ENCODE measurements at regions not wholly inside any gene's neighbourhood (a gene's known extent, or its start where the extent isn't known, plus 50 kb on each side); places are given as distances from the start of the nearest gene placed in this dataset.
A peak's percentile ranks its signal among the peaks of the same experiment; 100 is the strongest.

DNA sequence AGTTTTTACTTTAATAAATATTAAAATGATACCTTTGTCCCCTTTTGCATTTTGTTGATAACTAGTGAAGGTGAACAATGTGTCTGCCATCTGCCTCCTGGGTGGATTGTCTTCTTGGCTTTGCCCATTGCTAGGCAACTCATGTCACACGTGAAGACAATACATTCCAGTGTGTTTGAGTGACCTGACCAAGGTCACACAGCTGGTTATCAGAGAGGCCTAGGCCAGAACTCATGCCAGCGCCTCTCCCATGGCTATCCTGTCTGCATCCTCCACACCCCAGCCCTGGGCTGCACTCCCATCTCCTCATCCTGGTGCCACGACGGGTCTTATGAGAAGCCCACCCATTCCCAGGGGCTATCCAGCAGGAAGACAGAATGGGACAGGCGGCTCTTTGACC is 108.7 kb downstream of the PLCE1 start:
- H3K9me3 Mint-ChIP-seq (ENCODE audit: unreplicated experiment) = no peaks in the 10 kb centered on the region

DNA sequence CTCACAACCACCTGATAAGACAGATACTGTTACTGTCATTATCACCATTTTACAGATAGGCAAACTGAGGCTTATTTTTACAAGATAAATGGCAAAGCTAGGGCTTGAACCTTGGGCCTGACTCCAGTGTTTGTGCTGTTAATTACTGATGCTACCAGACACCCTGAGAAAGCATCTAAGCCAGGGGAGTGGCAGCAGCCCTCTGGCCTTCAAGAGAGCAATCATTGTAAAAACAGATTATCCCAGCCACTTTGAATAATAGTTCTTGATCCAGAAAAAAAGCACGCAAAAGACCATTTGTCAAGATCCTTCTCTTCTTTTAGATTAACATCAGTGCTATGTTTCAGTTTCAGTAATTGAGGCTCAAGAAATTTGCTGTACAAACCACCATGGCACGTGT is 109.5 kb downstream of the PLCE1 start:
- H3K4me1 Mint-ChIP-seq (ENCODE audit: unreplicated experiment) = peaks cover 42% of the 10 kb centered on the region
- H3K4me3 Mint-ChIP-seq (ENCODE audit: unreplicated experiment) = no peak overlapping the region
- H3K27ac Mint-ChIP-seq (ENCODE audit: unreplicated experiment) = no peak overlapping the region
- H3K9me3 Mint-ChIP-seq (ENCODE audit: unreplicated experiment) = no peaks in the 10 kb centered on the region
- H3K27me3 Mint-ChIP-seq (ENCODE audit: unreplicated experiment) = no peaks in the 10 kb centered on the region
- no peaks in the 10 kb centered on the region for H3K36me3 Mint-ChIP-seq (ENCODE audit: unreplicated experiment)
- TF ChIP-seq, protein P1, sequence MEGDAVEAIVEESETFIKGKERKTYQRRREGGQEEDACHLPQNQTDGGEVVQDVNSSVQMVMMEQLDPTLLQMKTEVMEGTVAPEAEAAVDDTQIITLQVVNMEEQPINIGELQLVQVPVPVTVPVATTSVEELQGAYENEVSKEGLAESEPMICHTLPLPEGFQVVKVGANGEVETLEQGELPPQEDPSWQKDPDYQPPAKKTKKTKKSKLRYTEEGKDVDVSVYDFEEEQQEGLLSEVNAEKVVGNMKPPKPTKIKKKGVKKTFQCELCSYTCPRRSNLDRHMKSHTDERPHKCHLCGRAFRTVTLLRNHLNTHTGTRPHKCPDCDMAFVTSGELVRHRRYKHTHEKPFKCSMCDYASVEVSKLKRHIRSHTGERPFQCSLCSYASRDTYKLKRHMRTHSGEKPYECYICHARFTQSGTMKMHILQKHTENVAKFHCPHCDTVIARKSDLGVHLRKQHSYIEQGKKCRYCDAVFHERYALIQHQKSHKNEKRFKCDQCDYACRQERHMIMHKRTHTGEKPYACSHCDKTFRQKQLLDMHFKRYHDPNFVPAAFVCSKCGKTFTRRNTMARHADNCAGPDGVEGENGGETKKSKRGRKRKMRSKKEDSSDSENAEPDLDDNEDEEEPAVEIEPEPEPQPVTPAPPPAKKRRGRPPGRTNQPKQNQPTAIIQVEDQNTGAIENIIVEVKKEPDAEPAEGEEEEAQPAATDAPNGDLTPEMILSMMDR (IDR thresholded peaks at IDR 0.05) = no peak
- no peak for DNase-seq (ENCODE audit: extremely low spot score, unreplicated experiment)

More for the DNA sequence above, 108.7 kb downstream of the PLCE1 start:
- H3K4me3 Mint-ChIP-seq (ENCODE audit: unreplicated experiment) = no peak overlapping the region
- no peaks in the 10 kb centered on the region for H3K27me3 Mint-ChIP-seq (ENCODE audit: unreplicated experiment)
- no peak overlapping the region for H3K27ac Mint-ChIP-seq (ENCODE audit: unreplicated experiment)
- no peaks in the 10 kb centered on the region for H3K36me3 Mint-ChIP-seq (ENCODE audit: unreplicated experiment)
- TF ChIP-seq, protein P1 (IDR thresholded peaks at IDR 0.05) = no peak
- H3K4me1 Mint-ChIP-seq (ENCODE audit: unreplicated experiment) = peaks cover 46% of the 10 kb centered on the region
- no peak for DNase-seq (ENCODE audit: extremely low spot score, unreplicated experiment)

DNA sequence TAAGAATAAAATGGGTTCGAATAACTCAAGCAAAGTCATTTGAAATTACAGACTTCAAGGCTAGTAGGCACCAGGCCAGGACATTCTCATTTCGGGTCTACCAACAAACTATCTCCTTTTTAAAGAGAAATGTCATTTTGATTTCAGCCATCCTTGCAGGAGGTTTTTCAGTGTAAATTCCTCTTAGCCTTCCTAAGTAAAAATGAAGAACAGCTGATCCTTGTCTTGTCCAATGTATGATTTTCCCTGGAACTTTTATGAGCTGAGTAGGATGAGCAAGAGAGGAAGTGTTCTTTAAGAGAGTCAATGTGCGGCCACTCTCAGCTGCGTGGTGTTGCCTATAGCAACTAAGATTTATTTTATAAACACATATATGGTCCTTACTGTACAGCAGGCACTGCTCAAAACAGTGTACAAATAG is 110.1 kb downstream of the PLCE1 start:
- H3K27me3 Mint-ChIP-seq (ENCODE audit: unreplicated experiment) = no peaks in the 10 kb centered on the region
- TF ChIP-seq, protein P1 (IDR thresholded peaks at IDR 0.05) = no peak
- no peak for DNase-seq (ENCODE audit: extremely low spot score, unreplicated experiment)
- H3K27ac Mint-ChIP-seq (ENCODE audit: unreplicated experiment) = peak overlapping the region; percentile 73
- H3K9me3 Mint-ChIP-seq (ENCODE audit: unreplicated experiment) = no peaks in the 10 kb centered on the region
- H3K4me3 Mint-ChIP-seq (ENCODE audit: unreplicated experiment) = no peak overlapping the region
- H3K36me3 Mint-ChIP-seq (ENCODE audit: unreplicated experiment) = no peaks in the 10 kb centered on the region
- peaks cover 42% of the 10 kb centered on the region for H3K4me1 Mint-ChIP-seq (ENCODE audit: unreplicated experiment)

DNA sequence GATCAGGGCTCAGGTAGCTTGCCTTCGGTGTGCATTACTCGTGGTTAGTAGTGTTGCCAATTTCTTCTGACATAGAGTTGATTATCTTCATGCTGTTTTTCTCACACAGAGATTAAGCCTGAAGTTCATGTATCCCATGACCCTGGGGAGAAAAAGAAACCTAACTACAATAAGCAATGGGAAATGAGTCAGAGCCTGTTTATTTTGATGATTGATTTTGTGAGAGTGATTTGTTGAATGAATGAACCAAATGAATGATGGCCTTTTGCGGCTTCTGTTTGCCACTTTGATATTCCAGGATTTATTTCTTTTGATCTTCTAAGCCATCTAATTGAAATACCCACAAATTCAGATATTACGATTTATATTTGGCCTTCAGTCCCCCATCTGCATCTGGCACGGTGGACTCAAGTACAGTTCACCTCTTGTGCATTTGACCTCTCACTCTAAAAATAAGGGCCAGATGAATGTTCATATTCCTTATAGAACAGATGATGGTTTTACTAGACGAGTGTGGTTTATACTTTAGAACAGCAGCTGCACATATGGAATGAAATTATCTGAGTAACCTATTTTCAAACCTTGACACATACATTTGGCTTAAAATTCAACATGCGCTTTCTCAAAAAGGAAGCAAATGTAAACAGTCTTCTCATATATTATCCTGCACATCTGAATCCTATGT is 110.7 kb downstream of the PLCE1 start:
- peak overlapping the region; percentile 73 for H3K27ac Mint-ChIP-seq (ENCODE audit: unreplicated experiment)
- DNase-seq (ENCODE audit: extremely low spot score, unreplicated experiment) = no peak
- H3K9me3 Mint-ChIP-seq (ENCODE audit: unreplicated experiment) = no peaks in the 10 kb centered on the region
- H3K36me3 Mint-ChIP-seq (ENCODE audit: unreplicated experiment) = no peaks in the 10 kb centered on the region
- no peaks in the 10 kb centered on the region for H3K27me3 Mint-ChIP-seq (ENCODE audit: unreplicated experiment)
- no peak overlapping the region for H3K4me3 Mint-ChIP-seq (ENCODE audit: unreplicated experiment)
- peaks cover 42% of the 10 kb centered on the region for H3K4me1 Mint-ChIP-seq (ENCODE audit: unreplicated experiment)
- TF ChIP-seq, protein P1 (IDR thresholded peaks at IDR 0.05) = no peak

DNA sequence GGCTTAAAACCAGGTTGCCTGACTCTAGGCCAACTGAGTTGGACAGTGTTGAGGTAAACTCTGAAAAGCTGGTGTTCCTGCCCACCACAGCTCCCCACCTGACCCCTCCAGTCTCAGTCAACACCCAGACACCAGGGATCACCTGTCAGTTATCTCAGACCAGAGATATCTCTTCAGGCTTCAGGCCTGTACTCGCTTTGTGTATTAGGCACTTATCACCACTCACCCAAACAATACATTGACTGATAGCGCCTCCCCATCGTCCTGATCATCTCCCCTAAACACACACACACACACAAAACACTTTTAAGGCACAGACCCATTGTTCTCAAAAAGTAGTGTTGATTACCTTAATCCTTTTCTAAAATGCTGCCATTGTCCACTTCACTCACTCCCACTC is 111.5 kb downstream of the PLCE1 start:
- H3K4me3 Mint-ChIP-seq (ENCODE audit: unreplicated experiment) = no peak overlapping the region
- TF ChIP-seq, protein P1 (IDR thresholded peaks at IDR 0.05) = no peak
- H3K36me3 Mint-ChIP-seq (ENCODE audit: unreplicated experiment) = no peaks in the 10 kb centered on the region
- no peaks in the 10 kb centered on the region for H3K27me3 Mint-ChIP-seq (ENCODE audit: unreplicated experiment)
- no peaks in the 10 kb centered on the region for H3K9me3 Mint-ChIP-seq (ENCODE audit: unreplicated experiment)
- DNase-seq (ENCODE audit: extremely low spot score, unreplicated experiment) = no peak
- no peak overlapping the region for H3K27ac Mint-ChIP-seq (ENCODE audit: unreplicated experiment)
- peaks cover 41% of the 10 kb centered on the region for H3K4me1 Mint-ChIP-seq (ENCODE audit: unreplicated experiment)
